GM18508 (cell line): ENCODE measurements at regions not wholly inside any gene's neighbourhood (a gene's known extent, or its start where the extent isn't known, plus 50 kb on each side); places are given as distances from the start of the nearest gene placed in this dataset.

Experiments used
- ATAC-seq: cut with Tn5 transposase; IDR thresholded peaks from one replicate; pipeline ENCODE4 v1.9.1; 2021; ENCODE audit warnings: moderate number of reproducible peaks; ENCODE audit not compliant: insufficient read depth, unreplicated experiment

- no peak for ATAC-seq
Measured at GRCh38 chr10:31590023-31590800, 271.2 kb downstream of the ZEB1 start.

DNA sequence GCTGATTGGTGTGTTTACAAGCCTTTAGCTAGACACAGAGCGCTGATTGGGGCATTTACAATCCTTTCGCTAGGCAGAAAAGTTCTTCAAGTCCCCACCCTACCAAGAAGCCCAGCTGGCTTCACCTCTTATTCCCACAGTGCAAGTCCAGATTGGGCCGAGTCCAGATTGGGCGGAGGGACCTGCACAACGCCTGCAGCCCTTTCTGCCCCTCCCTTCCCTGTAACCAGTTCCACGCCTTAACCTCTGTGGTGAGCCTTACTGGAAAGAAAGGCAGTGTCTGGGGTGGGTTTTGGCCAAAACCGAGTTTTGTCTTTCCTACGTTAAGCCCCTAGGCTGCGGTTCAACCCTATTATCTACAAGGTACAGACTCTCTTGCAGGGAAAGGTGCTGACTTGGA lies 268.7 kb downstream of the ZEB1 start:
- ATAC-seq = no peak

- ATAC-seq = no peak
Measured at GRCh38 chr10:31586723-31587638, 268.0 kb downstream of the ZEB1 start.

DNA sequence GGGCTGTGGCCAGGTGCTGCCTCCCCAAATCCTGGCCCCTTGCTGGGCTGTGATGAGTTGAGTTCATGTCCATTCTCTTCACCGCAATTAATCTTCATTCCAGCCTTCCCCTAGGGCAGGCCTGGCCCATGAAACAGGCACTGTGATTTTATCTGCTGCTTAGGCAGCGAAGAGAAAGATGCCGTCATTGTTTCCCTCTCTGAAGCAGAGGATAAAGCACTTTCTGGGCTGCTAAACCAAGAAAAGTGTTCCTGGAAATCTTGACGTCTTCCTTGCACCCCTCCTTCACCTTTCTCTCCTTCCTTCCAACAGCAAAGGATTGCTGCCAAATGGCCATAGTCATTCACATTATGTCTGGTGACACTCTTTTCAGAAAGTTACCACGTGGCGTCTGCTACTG lies 265.9 kb downstream of the ZEB1 start:
- ATAC-seq = no peak

GRCh38 chr10:31584098-31584631 lies 265.1 kb downstream of the ZEB1 start:
- no peak for ATAC-seq

DNA sequence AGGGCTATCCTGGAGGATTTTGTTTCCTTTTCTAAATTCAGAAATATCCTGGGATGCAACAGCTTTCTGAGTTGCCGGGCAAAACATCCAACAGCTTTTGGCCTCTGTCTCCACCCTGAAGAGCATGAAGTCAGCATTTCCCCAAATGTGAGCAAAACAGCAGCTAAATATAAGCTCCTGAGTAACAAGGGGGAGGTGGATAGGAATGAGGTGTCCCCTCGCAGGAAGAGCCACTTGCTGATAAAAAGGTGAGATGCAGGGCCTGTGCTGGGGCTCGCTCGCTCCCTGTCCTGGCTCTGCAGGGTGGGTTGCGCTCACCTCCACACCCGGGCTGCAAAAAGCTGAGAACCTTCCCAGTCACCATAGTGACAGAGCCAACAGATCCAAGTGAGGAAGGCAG lies 264.3 kb downstream of the ZEB1 start:
- no peak for ATAC-seq

GRCh38 chr10:31582365-31583052 lies 263.5 kb downstream of the ZEB1 start:
- no peak for ATAC-seq

DNA sequence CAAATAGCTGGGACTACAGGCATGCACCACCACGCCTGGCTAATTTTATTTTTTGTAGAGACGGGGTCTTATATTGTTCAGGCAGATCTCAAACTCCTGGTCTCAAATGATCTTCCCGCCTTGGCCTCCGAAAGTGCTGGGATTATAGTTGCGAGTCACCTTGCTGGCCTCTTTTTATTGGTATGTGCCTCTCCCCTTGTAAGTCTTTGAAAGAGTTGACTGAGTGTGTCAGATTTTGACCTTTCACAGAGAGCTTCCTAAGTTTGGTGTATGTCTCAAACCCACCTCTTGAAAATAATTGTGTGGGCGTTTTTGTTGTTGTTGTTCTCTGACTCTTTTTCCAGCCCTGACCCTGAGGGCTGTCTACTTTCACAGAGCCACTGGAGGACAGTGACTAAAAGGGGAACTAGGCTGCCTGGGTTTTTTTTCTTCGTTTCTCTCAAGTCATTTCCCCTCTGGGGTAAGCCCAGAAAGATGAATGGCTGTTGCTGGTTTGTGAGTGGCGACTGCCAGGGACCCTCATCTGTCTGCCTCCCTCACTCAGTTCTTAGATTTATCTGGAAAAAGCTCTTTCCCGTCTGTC lies 262.8 kb downstream of the ZEB1 start:
- ATAC-seq = peak; percentile 59

DNA sequence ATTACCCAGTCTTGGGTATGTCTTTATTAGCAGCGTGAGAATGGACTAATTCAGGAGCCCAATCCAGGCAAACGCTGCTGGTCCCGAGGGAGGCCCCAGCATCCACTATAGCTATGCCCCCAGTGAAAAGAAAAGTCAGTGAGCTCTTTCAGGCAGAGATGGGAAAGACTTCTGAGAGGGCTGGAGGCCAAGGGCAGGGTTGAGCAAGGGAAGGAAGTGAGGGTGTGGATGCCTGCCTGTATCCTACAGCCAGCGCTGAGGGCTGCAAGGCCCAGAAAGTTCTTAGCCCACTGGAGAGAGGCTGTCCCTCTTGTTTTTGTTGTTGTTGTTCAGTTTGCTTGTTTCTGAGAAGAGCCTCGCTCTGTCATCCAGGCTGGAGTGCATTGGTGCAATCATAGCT lies 261.6 kb downstream of the ZEB1 start:
- ATAC-seq = no peak
